Panc1 (cell line): ENCODE measurements at regions not wholly inside any gene's neighbourhood (a gene's known extent, or its start where the extent isn't known, plus 50 kb on each side); places are given as distances from the start of the nearest gene placed in this dataset.

Experiments
- ATAC-seq: fragments of 200-7000 bp; cut with Tn5 transposase; 2 replicates; pipeline ENCODE4 v1.9.1; 2020; ENCODE audit warnings: mild to moderate bottlenecking, moderate library complexity
- BruUV-seq: library from RNA; stranded (reverse); fragments of 400-500 nt; replicated peaks from 2 replicates; lab custom pipeline; 2021; lab: Mats Ljungman, UMichigan
- CTCF ChIA-PET: fragments of 300-600 bp; sonication (Branson Sonifier 250); formaldehyde crosslinking; loops from one replicate; lab custom pipeline; 2022; ENCODE audit warnings: antibody characterized with exemption; lab: Charles Lee
- POLR2A ChIA-PET: fragments of 300-600 bp; sonication (Branson Sonifier 250); formaldehyde crosslinking; loops from one replicate; lab custom pipeline; 2022; ENCODE audit warnings: antibody characterized with exemption; lab: Charles Lee
- DNase-seq: peaks from one replicate; pipeline ENCODE4 v3.0.0-alpha.2; 2010; ENCODE audit warnings: low read depth, low spot score
- H3K27ac ChIP-seq: 2 replicates; pipeline ENCODE4 v1.5.1; 2011; ENCODE audit warnings: mild to moderate bottlenecking, low read length, inconsistent platforms
- H3K27me3 ChIP-seq: fragments of 200-500 bp; sonication (Bioruptor generic); 2 replicates; pipeline ENCODE4 v1.6.0; 2014; ENCODE audit warnings: low read length, inconsistent platforms; ENCODE audit not compliant: control insufficient read depth, insufficient read depth
- H3K36me3 ChIP-seq: fragments of 200-500 bp; sonication (Bioruptor generic); 2 replicates; pipeline ENCODE4 v1.5.1; 2014; ENCODE audit warnings: inconsistent platforms, mild to moderate bottlenecking, low read length, moderate library complexity; ENCODE audit not compliant: control insufficient read depth, insufficient read depth
- H3K4me1 ChIP-seq: 2 replicates; pipeline ENCODE4 v1.5.1; 2011; ENCODE audit warnings: inconsistent platforms, mild to moderate bottlenecking, low read length, moderate library complexity; ENCODE audit not compliant: control insufficient read depth, insufficient read depth
- H3K4me3 ChIP-seq, 2 experiments: 2 replicates each; pipeline ENCODE4 v1.5.1; 2011 to 2012; ENCODE audit warnings: low read depth in 2 of 2, low read length in 2 of 2, mild to moderate bottlenecking in 2 of 2, inconsistent platforms in 1 of 2, moderate library complexity in 1 of 2
- H3K9me3 ChIP-seq: fragments of 200-500 bp; sonication (Bioruptor generic); 2 replicates; pipeline ENCODE4 v1.5.1; 2014; ENCODE audit warnings: low read depth, mild to moderate bottlenecking, inconsistent platforms, low read length, moderate library complexity; ENCODE audit not compliant: control insufficient read depth, insufficient read depth
- POLR2AphosphoS5 ChIP-seq: IDR thresholded peaks from 2 replicates; pipeline ENCODE4 v1.6.1; 2012; ENCODE audit warnings: mild to moderate bottlenecking, low read depth, low read length, moderate library complexity
- REST ChIP-seq, 2 experiments: IDR thresholded peaks; 2 replicates each; pipeline ENCODE4 v1.6.1; 2011 to 2012; ENCODE audit warnings: low read depth in 2 of 2, control low read depth in 1 of 2, low read length in 1 of 2, mild to moderate bottlenecking in 1 of 2, moderate library complexity in 1 of 2; ENCODE audit not compliant: insufficient read depth in 1 of 2
- SIN3A ChIP-seq: IDR thresholded peaks from 2 replicates; pipeline ENCODE4 v1.6.1; 2012; ENCODE audit warnings: low read depth, mild to moderate bottlenecking, low read length, moderate library complexity, borderline replicate concordance; ENCODE audit not compliant: insufficient read depth
- TCF7L2 ChIP-seq: IDR thresholded peaks from 2 replicates; pipeline ENCODE4 v1.6.1; 2011; ENCODE audit warnings: mild to moderate bottlenecking, low read depth, low read length, inconsistent platforms
- in situ Hi-C: cut with HindIII; loops from 2 replicates; pipeline ENCODE4 v1.10.0; 2016; ENCODE audit warnings: low sequenced_read_pairs, low pct_unique_long_range_greater_than_20kb
- intact Hi-C: fragments of 100-400 bp; cut with micrococcal nuclease; formaldehyde crosslinking; loops from one replicate; pipeline ENCODE4 v1.10.0; 2022; ENCODE audit not compliant: unreplicated experiment
- TF ChIP-seq, protein P1 (sequence below): fragments of 450-650 bp; IDR thresholded peaks from 2 replicates; pipeline ENCODE4 v1.5.1; 2017; ENCODE audit warnings: mild to moderate bottlenecking

DNA sequence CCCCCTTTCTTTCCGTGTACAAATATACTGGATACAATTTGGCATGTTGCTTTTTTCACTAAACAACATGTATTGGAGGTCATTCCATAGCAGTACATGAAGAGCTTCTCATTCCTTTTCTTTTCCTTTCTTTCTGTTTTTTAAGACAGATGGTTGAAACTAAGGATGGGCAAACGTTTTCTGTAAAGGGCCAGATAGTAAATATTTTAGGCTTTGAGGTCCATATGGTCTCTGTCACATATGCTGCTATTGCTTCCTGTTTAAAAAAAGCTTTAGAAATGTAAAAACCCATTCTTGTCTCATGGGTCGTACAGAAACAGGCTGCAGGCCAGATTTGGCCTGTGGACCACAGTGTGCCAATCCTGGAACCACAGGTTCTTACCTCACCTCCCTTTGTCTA is 160.1 kb downstream of the ACER2 start:
- Histone ChIP-seq H3K9me3 (no peaks in the 10 kb centered on the region), H3K4me1 (no peaks in the 10 kb centered on the region), H3K36me3 (no peaks in the 10 kb centered on the region), H3K27ac (no peak overlapping the region), H3K27me3 (no peaks in the 10 kb centered on the region), H3K4me3 (no peak overlapping the region)
- no TSS peak for BruUV-seq
- DNase-seq (no peak), ATAC-seq (no peak)
- intact Hi-C loops: no loop called here
- in situ Hi-C loops: no loop called here
- CTCF ChIA-PET: no interaction called here
- POLR2A ChIA-PET: no interaction called here
- TF ChIP-seq, protein P1, sequence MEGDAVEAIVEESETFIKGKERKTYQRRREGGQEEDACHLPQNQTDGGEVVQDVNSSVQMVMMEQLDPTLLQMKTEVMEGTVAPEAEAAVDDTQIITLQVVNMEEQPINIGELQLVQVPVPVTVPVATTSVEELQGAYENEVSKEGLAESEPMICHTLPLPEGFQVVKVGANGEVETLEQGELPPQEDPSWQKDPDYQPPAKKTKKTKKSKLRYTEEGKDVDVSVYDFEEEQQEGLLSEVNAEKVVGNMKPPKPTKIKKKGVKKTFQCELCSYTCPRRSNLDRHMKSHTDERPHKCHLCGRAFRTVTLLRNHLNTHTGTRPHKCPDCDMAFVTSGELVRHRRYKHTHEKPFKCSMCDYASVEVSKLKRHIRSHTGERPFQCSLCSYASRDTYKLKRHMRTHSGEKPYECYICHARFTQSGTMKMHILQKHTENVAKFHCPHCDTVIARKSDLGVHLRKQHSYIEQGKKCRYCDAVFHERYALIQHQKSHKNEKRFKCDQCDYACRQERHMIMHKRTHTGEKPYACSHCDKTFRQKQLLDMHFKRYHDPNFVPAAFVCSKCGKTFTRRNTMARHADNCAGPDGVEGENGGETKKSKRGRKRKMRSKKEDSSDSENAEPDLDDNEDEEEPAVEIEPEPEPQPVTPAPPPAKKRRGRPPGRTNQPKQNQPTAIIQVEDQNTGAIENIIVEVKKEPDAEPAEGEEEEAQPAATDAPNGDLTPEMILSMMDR: no peak

- Histone ChIP-seq H3K9me3 (no peaks in the 10 kb centered on the region), H3K27me3 (no peaks in the 10 kb centered on the region), H3K4me3 (no peak overlapping the region), H3K36me3 (no peaks in the 10 kb centered on the region), H3K4me1 (no peaks in the 10 kb centered on the region), H3K27ac (no peak overlapping the region)
- ATAC-seq (no peak), DNase-seq (no peak)
- POLR2A ChIA-PET: no interaction called here
- no TSS peak for BruUV-seq
- no peak for TF ChIP-seq POLR2AphosphoS5
- no peak for TF ChIP-seq SIN3A
- TF ChIP-seq, protein P1: no peak
- no peak for TF ChIP-seq REST (IDR thresholded peaks at IDR 0.05; ENCODE audit: insufficient read depth in 1 of 2, low read depth in 2 of 2, low read length in 1 of 2)
- no peak for TF ChIP-seq TCF7L2
- in situ Hi-C loops (no loop called here), intact Hi-C loops (no loop called here)
- CTCF ChIA-PET: no interaction called here
Measured at GRCh38 chr9:19564396-19565061, 155.7 kb downstream of the ACER2 start.
